ENCODE measurements at regions not wholly inside any gene's neighbourhood (a gene's known extent, or its start where the extent isn't known, plus 50 kb on each side); places are given as distances from the start of the nearest gene placed in this dataset.

DNA sequence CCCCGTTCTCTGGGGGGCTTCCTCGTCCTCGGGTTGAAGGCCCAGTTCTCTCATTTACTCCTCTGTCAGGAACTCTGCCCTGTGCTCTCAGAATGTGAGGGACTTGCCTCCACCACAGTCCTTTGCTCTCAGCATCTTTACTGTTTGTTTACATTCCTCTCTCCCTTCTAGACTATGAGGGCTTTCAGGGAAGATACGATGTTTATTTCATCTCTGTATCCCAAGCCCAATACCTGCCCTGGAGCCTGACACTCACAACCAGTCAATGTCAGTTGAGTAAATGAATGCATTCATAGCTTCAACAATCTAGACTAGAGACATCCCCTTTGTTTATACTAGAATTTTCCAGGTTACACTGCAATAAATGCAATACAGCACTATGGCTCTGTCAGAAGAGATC is 409.6 kb upstream of the CDH11 start:
- TF ChIP-seq SP1 (IDR thresholded peaks at IDR 0.05; ENCODE audit: low read depth): no peak
- TF ChIP-seq, protein P1, sequence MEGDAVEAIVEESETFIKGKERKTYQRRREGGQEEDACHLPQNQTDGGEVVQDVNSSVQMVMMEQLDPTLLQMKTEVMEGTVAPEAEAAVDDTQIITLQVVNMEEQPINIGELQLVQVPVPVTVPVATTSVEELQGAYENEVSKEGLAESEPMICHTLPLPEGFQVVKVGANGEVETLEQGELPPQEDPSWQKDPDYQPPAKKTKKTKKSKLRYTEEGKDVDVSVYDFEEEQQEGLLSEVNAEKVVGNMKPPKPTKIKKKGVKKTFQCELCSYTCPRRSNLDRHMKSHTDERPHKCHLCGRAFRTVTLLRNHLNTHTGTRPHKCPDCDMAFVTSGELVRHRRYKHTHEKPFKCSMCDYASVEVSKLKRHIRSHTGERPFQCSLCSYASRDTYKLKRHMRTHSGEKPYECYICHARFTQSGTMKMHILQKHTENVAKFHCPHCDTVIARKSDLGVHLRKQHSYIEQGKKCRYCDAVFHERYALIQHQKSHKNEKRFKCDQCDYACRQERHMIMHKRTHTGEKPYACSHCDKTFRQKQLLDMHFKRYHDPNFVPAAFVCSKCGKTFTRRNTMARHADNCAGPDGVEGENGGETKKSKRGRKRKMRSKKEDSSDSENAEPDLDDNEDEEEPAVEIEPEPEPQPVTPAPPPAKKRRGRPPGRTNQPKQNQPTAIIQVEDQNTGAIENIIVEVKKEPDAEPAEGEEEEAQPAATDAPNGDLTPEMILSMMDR (IDR thresholded peaks at IDR 0.05 in 2 of 3, conservative IDR thresholded peaks at IDR 0.05 in 1 of 3; ENCODE audit: borderline replicate concordance in 1 of 3, insufficient read depth in 1 of 3, low read depth in 2 of 3, low read length in 2 of 3): no peak
- TF ChIP-seq, protein P2, sequence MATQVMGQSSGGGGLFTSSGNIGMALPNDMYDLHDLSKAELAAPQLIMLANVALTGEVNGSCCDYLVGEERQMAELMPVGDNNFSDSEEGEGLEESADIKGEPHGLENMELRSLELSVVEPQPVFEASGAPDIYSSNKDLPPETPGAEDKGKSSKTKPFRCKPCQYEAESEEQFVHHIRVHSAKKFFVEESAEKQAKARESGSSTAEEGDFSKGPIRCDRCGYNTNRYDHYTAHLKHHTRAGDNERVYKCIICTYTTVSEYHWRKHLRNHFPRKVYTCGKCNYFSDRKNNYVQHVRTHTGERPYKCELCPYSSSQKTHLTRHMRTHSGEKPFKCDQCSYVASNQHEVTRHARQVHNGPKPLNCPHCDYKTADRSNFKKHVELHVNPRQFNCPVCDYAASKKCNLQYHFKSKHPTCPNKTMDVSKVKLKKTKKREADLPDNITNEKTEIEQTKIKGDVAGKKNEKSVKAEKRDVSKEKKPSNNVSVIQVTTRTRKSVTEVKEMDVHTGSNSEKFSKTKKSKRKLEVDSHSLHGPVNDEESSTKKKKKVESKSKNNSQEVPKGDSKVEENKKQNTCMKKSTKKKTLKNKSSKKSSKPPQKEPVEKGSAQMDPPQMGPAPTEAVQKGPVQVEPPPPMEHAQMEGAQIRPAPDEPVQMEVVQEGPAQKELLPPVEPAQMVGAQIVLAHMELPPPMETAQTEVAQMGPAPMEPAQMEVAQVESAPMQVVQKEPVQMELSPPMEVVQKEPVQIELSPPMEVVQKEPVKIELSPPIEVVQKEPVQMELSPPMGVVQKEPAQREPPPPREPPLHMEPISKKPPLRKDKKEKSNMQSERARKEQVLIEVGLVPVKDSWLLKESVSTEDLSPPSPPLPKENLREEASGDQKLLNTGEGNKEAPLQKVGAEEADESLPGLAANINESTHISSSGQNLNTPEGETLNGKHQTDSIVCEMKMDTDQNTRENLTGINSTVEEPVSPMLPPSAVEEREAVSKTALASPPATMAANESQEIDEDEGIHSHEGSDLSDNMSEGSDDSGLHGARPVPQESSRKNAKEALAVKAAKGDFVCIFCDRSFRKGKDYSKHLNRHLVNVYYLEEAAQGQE (IDR thresholded peaks at IDR 0.05; ENCODE audit: low read depth): no peak
- TF ChIP-seq ZNF274 (IDR thresholded peaks at IDR 0.05; ENCODE audit: low read depth, low read length): no peak
- TF ChIP-seq POLR2AphosphoS5 (IDR thresholded peaks at IDR 0.05; ENCODE audit: low read depth, low read length): no peak
- TF ChIP-seq EZH2 (IDR thresholded peaks at IDR 0.05): no peak
- TF ChIP-seq JUND (IDR thresholded peaks at IDR 0.05): no peak
- TF ChIP-seq, protein P3, sequence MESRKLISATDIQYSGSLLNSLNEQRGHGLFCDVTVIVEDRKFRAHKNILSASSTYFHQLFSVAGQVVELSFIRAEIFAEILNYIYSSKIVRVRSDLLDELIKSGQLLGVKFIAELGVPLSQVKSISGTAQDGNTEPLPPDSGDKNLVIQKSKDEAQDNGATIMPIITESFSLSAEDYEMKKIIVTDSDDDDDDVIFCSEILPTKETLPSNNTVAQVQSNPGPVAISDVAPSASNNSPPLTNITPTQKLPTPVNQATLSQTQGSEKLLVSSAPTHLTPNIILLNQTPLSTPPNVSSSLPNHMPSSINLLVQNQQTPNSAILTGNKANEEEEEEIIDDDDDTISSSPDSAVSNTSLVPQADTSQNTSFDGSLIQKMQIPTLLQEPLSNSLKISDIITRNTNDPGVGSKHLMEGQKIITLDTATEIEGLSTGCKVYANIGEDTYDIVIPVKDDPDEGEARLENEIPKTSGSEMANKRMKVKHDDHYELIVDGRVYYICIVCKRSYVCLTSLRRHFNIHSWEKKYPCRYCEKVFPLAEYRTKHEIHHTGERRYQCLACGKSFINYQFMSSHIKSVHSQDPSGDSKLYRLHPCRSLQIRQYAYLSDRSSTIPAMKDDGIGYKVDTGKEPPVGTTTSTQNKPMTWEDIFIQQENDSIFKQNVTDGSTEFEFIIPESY (IDR thresholded peaks at IDR 0.05; ENCODE audit: extremely low read depth, insufficient replicate concordance, low read length): no peak
- no peak for TF ChIP-seq ELF1 (IDR thresholded peaks at IDR 0.05; ENCODE audit: borderline replicate concordance, low read depth)
- TF ChIP-seq POLR2A (IDR thresholded peaks at IDR 0.05; ENCODE audit: borderline replicate concordance, extremely low read depth, insufficient read depth, insufficient read length): no peak
- TF ChIP-seq EGR1 (IDR thresholded peaks at IDR 0.05; ENCODE audit: low read depth): no peak
- TF ChIP-seq, protein P4, sequence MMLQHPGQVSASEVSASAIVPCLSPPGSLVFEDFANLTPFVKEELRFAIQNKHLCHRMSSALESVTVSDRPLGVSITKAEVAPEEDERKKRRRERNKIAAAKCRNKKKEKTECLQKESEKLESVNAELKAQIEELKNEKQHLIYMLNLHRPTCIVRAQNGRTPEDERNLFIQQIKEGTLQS (IDR thresholded peaks at IDR 0.05): no peak
- TF ChIP-seq, protein P5, sequence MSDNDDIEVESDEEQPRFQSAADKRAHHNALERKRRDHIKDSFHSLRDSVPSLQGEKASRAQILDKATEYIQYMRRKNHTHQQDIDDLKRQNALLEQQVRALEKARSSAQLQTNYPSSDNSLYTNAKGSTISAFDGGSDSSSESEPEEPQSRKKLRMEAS (IDR thresholded peaks at IDR 0.05): no peak
- TF ChIP-seq RAD21 (IDR thresholded peaks at IDR 0.05; ENCODE audit: low read depth): no peak
